ENCODE measurements at regions not wholly inside any gene's neighbourhood (a gene's known extent, or its start where the extent isn't known, plus 50 kb on each side); places are given as distances from the start of the nearest gene placed in this dataset.
"Not testable (repeated sequence)": the region's sequence is repeated elsewhere in the genome, so short reads cannot be mapped to it uniquely, and the experiment has no call there.

GRCh38 chr2:16386431-16386830 is 279.2 kb downstream of the CYRIA start:
- TF ChIP-seq CTCF (conservative IDR thresholded peaks at IDR 0.05; ENCODE audit: control insufficient read depth, insufficient read depth, low read depth, low read length): no peak
- no peak for DNase-seq (ENCODE audit: low read depth)
- no peak overlapping the region for H3K4me3 ChIP-seq (ENCODE audit: control insufficient read depth, low read depth, low read length)

- H3K4me3 ChIP-seq (ENCODE audit: control insufficient read depth, low read depth, low read length): no peak overlapping the region
- no peak for DNase-seq (ENCODE audit: low read depth)
- no peak for TF ChIP-seq CTCF (conservative IDR thresholded peaks at IDR 0.05; ENCODE audit: control insufficient read depth, insufficient read depth, low read depth, low read length)
Observed at GRCh38 chr2:16386031-16386430, 279.6 kb downstream of the CYRIA start.

- no peak for DNase-seq (ENCODE audit: low read depth)
- no peak for TF ChIP-seq CTCF (conservative IDR thresholded peaks at IDR 0.05; ENCODE audit: control insufficient read depth, insufficient read depth, low read depth, low read length)
- no peak overlapping the region for H3K4me3 ChIP-seq (ENCODE audit: control insufficient read depth, low read depth, low read length)
Observed at GRCh38 chr2:16385341-16385740, 280.3 kb downstream of the CYRIA start.

GRCh38 chr2:16383411-16383810 is 282.2 kb downstream of the CYRIA start:
- DNase-seq (ENCODE audit: low read depth): no peak

GRCh38 chr2:16382451-16382850 is 283.2 kb downstream of the CYRIA start:
- no peak for DNase-seq (ENCODE audit: low read depth)
- no peak for TF ChIP-seq CTCF (conservative IDR thresholded peaks at IDR 0.05; ENCODE audit: control insufficient read depth, insufficient read depth, low read depth, low read length)
- H3K4me3 ChIP-seq (ENCODE audit: control insufficient read depth, low read depth, low read length): no peak overlapping the region

More at GRCh38 chr2:16383411-16383810, 282.2 kb downstream of the CYRIA start:
- TF ChIP-seq CTCF (conservative IDR thresholded peaks at IDR 0.05; ENCODE audit: control insufficient read depth, insufficient read depth, low read depth, low read length): no peak
- no peak overlapping the region for H3K4me3 ChIP-seq (ENCODE audit: control insufficient read depth, low read depth, low read length)

GRCh38 chr2:16381511-16381910 is 284.1 kb downstream of the CYRIA start:
- no peak for DNase-seq (ENCODE audit: low read depth)
- no peak for TF ChIP-seq CTCF (conservative IDR thresholded peaks at IDR 0.05; ENCODE audit: control insufficient read depth, insufficient read depth, low read depth, low read length)
- H3K4me3 ChIP-seq (ENCODE audit: control insufficient read depth, low read depth, low read length): no peak overlapping the region

- DNase-seq (ENCODE audit: low read depth); H3K4me3 ChIP-seq (ENCODE audit: control insufficient read depth, low read depth, low read length): not testable (repeated sequence)
Observed at GRCh38 chr2:16379901-16380300, 285.7 kb downstream of the CYRIA start.

- not testable (repeated sequence) for H3K4me3 ChIP-seq (ENCODE audit: control insufficient read depth, low read depth, low read length); DNase-seq (ENCODE audit: low read depth)
Observed at GRCh38 chr2:16379061-16379460, 286.6 kb downstream of the CYRIA start.
